ENCODE measurements at regions not wholly inside any gene's neighbourhood (a gene's known extent, or its start where the extent isn't known, plus 50 kb on each side); places are given as distances from the start of the nearest gene placed in this dataset.

- Histone ChIP-seq H3K27me3 (ENCODE audit: control insufficient read depth, insufficient read depth, low read length) (no peaks in the 10 kb centered on the region), H3K36me3 (replicated peaks; ENCODE audit: control insufficient read depth, insufficient read depth, low read length) (no peaks in the 10 kb centered on the region), H3K4me3 (ENCODE audit: insufficient read depth, low read depth, low read length) (no peak overlapping the region)
- DNase-seq: no peak
These were observed 126.4 kb downstream of the HRH4 start for GRCh38 chr18:24586662-24587360.

- no peak for DNase-seq
- H3K27me3 ChIP-seq (ENCODE audit: control insufficient read depth, insufficient read depth, low read length): no peaks in the 10 kb centered on the region
- no peaks in the 10 kb centered on the region for H3K36me3 ChIP-seq (replicated peaks; ENCODE audit: control insufficient read depth, insufficient read depth, low read length)
- no peak overlapping the region for H3K4me3 ChIP-seq (ENCODE audit: insufficient read depth, low read depth, low read length)
These were observed 128.0 kb downstream of the HRH4 start for GRCh38 chr18:24588440-24588839.

DNA sequence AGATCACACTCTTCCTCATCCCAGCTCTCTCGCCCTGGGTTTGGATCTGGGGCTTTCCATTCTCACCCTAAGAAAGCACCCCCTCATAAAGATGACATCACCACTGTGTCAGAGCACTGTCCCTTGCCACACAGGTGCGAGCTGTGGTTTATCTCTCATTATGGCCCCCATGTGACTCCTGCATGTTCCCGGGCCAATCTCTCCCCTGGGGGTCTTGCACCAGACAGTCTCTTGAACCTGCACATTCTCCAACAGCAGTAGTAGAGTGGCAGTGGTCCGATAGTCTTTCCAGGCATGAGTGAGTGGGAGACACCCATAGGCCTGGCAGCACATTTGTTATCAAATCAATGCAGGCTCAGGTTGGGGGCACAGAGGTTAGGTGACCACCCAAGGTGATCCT is 130.5 kb downstream of the HRH4 start:
- DNase-seq: no peak
- no peaks in the 10 kb centered on the region for H3K27me3 ChIP-seq (ENCODE audit: control insufficient read depth, insufficient read depth, low read length)
- H3K4me3 ChIP-seq (ENCODE audit: insufficient read depth, low read depth, low read length): no peak overlapping the region
- no peaks in the 10 kb centered on the region for H3K36me3 ChIP-seq (replicated peaks; ENCODE audit: control insufficient read depth, insufficient read depth, low read length)

- no peaks in the 10 kb centered on the region for H3K27me3 ChIP-seq (ENCODE audit: control insufficient read depth, insufficient read depth, low read length)
- DNase-seq: no peak
- H3K4me3 ChIP-seq (ENCODE audit: insufficient read depth, low read depth, low read length): no peak overlapping the region
- no peaks in the 10 kb centered on the region for H3K36me3 ChIP-seq (replicated peaks; ENCODE audit: control insufficient read depth, insufficient read depth, low read length)
These were observed 133.0 kb downstream of the HRH4 start for GRCh38 chr18:24593401-24593800.

DNA sequence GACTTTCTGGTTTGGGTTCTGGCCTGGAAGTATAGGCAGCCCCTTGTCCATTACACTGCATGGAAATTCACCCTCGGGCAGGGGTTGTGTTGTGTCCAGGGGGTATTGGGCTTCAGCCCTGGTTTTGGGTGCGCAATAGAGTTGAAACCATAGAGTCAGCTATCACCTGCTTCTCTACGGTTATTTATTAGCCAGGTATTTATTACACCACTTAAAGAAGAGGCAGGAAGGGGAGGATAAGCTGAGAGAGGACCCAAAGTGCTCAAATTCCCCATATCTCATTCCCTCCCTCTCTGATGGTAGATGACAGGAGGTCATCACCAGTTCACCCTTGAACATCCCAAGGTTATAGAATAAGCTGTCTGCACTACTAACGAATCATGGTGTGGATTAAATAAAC is 133.4 kb downstream of the HRH4 start:
- no peaks in the 10 kb centered on the region for H3K36me3 ChIP-seq (replicated peaks; ENCODE audit: control insufficient read depth, insufficient read depth, low read length)
- H3K4me3 ChIP-seq (ENCODE audit: insufficient read depth, low read depth, low read length): no peak overlapping the region
- H3K27me3 ChIP-seq (ENCODE audit: control insufficient read depth, insufficient read depth, low read length): no peaks in the 10 kb centered on the region
- no peak for DNase-seq

GRCh38 chr18:24595561-24596031 is 135.2 kb downstream of the HRH4 start:
- no peaks in the 10 kb centered on the region for H3K27me3 ChIP-seq (ENCODE audit: control insufficient read depth, insufficient read depth, low read length)
- no peak overlapping the region for H3K4me3 ChIP-seq (ENCODE audit: insufficient read depth, low read depth, low read length)
- no peaks in the 10 kb centered on the region for H3K36me3 ChIP-seq (replicated peaks; ENCODE audit: control insufficient read depth, insufficient read depth, low read length)
- no peak for DNase-seq

- no peak overlapping the region for H3K4me3 ChIP-seq (ENCODE audit: insufficient read depth, low read depth, low read length)
- DNase-seq: peak; percentile 46
- no peaks in the 10 kb centered on the region for H3K36me3 ChIP-seq (replicated peaks; ENCODE audit: control insufficient read depth, insufficient read depth, low read length)
- H3K27me3 ChIP-seq (ENCODE audit: control insufficient read depth, insufficient read depth, low read length): no peaks in the 10 kb centered on the region
These were observed 139.7 kb downstream of the HRH4 start for GRCh38 chr18:24600076-24600654.

GRCh38 chr18:24601585-24601984 is 141.1 kb downstream of the HRH4 start:
- Histone ChIP-seq H3K4me3 (ENCODE audit: insufficient read depth, low read depth, low read length) (no peak overlapping the region), H3K36me3 (replicated peaks; ENCODE audit: control insufficient read depth, insufficient read depth, low read length) (no peaks in the 10 kb centered on the region), H3K27me3 (ENCODE audit: control insufficient read depth, insufficient read depth, low read length) (no peaks in the 10 kb centered on the region)
- no peak for DNase-seq

- Histone ChIP-seq H3K27me3 (ENCODE audit: control insufficient read depth, insufficient read depth, low read length) (no peaks in the 10 kb centered on the region), H3K36me3 (replicated peaks; ENCODE audit: control insufficient read depth, insufficient read depth, low read length) (no peaks in the 10 kb centered on the region), H3K4me3 (ENCODE audit: insufficient read depth, low read depth, low read length) (no peak overlapping the region)
- no peak for DNase-seq
These were observed 141.8 kb downstream of the HRH4 start for GRCh38 chr18:24602201-24602600.

DNA sequence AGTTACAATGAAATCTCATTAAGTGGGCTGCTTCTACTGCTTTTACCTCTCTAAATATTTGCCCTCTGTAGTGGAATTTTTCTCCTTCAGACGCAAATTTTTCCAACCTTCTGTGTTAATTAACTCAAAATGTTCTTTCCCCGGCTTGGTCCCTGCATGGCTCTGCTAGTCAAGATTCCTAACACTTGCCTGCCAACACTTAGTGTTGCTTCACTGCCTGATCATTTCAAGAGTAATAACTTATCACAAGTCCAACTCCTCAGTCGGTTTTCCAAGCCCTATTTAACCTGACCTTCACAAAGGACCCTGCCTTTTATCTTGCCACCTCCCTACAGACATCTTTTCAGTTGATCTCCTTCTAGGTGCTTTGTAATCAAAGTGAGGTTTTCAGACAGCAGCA is 142.7 kb downstream of the HRH4 start:
- no peaks in the 10 kb centered on the region for H3K27me3 ChIP-seq (ENCODE audit: control insufficient read depth, insufficient read depth, low read length)
- no peak for DNase-seq
- no peak overlapping the region for H3K4me3 ChIP-seq (ENCODE audit: insufficient read depth, low read depth, low read length)
- no peaks in the 10 kb centered on the region for H3K36me3 ChIP-seq (replicated peaks; ENCODE audit: control insufficient read depth, insufficient read depth, low read length)

DNA sequence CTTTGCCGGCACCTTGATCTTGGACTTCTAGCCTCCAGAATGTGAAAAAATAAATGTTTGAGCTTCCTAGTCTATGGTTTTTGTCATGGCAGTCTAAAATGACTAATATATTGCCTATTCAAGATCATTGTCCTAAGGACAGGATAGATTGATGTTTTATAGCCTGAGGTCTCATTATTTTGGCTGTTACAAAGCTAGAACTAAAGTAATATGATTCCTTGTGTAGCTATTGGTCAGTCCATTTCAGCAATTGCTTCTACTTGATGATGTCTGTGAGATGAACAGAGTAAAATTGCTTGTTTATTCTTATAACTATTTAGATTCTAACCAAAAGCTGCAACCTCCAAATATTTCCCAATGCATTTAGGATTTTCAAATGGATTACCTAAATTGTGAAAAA is 145.0 kb downstream of the HRH4 start:
- Histone ChIP-seq H3K36me3 (replicated peaks; ENCODE audit: control insufficient read depth, insufficient read depth, low read length) (no peaks in the 10 kb centered on the region), H3K4me3 (ENCODE audit: insufficient read depth, low read depth, low read length) (no peak overlapping the region), H3K27me3 (ENCODE audit: control insufficient read depth, insufficient read depth, low read length) (no peaks in the 10 kb centered on the region)
- no peak for DNase-seq

DNA sequence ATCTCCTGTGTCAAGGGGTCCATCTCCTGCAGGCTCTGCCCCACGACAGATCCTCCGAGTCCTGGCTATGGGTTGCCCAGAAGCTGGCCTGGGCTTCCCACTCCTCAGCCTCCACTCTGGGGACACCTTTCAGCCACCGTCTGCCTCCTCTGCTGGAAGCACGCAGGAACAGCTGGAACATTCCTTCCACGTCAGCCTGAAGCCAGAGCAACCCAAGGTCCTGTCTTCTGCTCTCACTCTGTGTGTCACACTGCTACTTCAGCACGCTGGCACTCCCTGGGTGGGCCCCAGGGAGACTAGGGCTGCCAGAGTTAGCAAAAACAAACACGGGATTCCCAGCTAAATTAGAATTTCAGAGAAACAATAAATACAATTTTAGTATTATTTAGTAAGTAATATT is 148.8 kb downstream of the HRH4 start:
- no peak for DNase-seq
- Histone ChIP-seq H3K36me3 (replicated peaks; ENCODE audit: control insufficient read depth, insufficient read depth, low read length) (no peaks in the 10 kb centered on the region), H3K27me3 (ENCODE audit: control insufficient read depth, insufficient read depth, low read length) (no peaks in the 10 kb centered on the region), H3K4me3 (ENCODE audit: insufficient read depth, low read depth, low read length) (no peak overlapping the region)

- no peak overlapping the region for H3K4me3 ChIP-seq (ENCODE audit: insufficient read depth, low read depth, low read length)
- no peak for DNase-seq
- no peaks in the 10 kb centered on the region for H3K27me3 ChIP-seq (ENCODE audit: control insufficient read depth, insufficient read depth, low read length)
- H3K36me3 ChIP-seq (replicated peaks; ENCODE audit: control insufficient read depth, insufficient read depth, low read length): no peaks in the 10 kb centered on the region
These were observed 150.6 kb downstream of the HRH4 start for GRCh38 chr18:24611075-24611474.

- no peaks in the 10 kb centered on the region for H3K36me3 ChIP-seq (replicated peaks; ENCODE audit: control insufficient read depth, insufficient read depth, low read length)
- no peak for DNase-seq
- no peaks in the 10 kb centered on the region for H3K27me3 ChIP-seq (ENCODE audit: control insufficient read depth, insufficient read depth, low read length)
- no peak overlapping the region for H3K4me3 ChIP-seq (ENCODE audit: insufficient read depth, low read depth, low read length)
These were observed 153.6 kb downstream of the HRH4 start for GRCh38 chr18:24613896-24614640.

GRCh38 chr18:24616653-24617052 is 156.2 kb downstream of the HRH4 start:
- Histone ChIP-seq H3K4me3 (ENCODE audit: insufficient read depth, low read depth, low read length) (no peak overlapping the region), H3K27me3 (ENCODE audit: control insufficient read depth, insufficient read depth, low read length) (no peaks in the 10 kb centered on the region), H3K36me3 (replicated peaks; ENCODE audit: control insufficient read depth, insufficient read depth, low read length) (no peaks in the 10 kb centered on the region)
- DNase-seq: no peak

Data from H7 (cell line).